Prostate gland (tissue), 2 donors: ENCODE measurements at regions not wholly inside any gene's neighbourhood (a gene's known extent, or its start where the extent isn't known, plus 50 kb on each side); places are given as distances from the start of the nearest gene placed in this dataset.

Experiments used
- DNase-seq: peaks from one replicate; pipeline ENCODE4 v3.0.0-alpha.2; 2019; ENCODE audit warnings: low spot score
- H3K27ac ChIP-seq, 2 donors: fragments of 200-600 bp; sonication (generic); 2 replicates each; pipeline ENCODE4 v1.5.1; 2017 to 2019
- H3K27me3 ChIP-seq: fragments of 200-600 bp; sonication (generic); replicated peaks from 2 replicates; pipeline ENCODE4 v1.5.1; 2019; ENCODE audit not compliant: insufficient read depth
- H3K36me3 ChIP-seq, 2 donors: fragments of 200-600 bp; sonication (generic); 1 replicate in 1 of 2; 2 replicates in 1 of 2; pipeline versions ENCODE4 v1.5.1 to v1.8.1; 2017 to 2019
- H3K4me1 ChIP-seq: fragments of 200-600 bp; sonication (generic); replicated peaks from 2 replicates; pipeline ENCODE4 v1.5.1; 2019
- H3K4me3 ChIP-seq, 2 donors: fragments of 200-600 bp; sonication (generic); 2 replicates each; pipeline ENCODE4 v1.5.1; 2017 to 2019
- H3K9me3 ChIP-seq: fragments of 200-600 bp; sonication (generic); 2 replicates; pipeline ENCODE4 v1.5.1; 2017
- POLR2A ChIP-seq: fragments of 450-650 bp; IDR thresholded peaks from one replicate; pipeline ENCODE4 v1.6.1; 2016; ENCODE audit warnings: antibody characterized with exemption, mild to moderate bottlenecking
- POLR2AphosphoS5 ChIP-seq: sonication (generic); formaldehyde crosslinking; IDR thresholded peaks from one replicate; pipeline ENCODE4 v1.6.1; 2017; ENCODE audit warnings: antibody characterized with exemption
- WGBS: methylation state at CpG from one replicate; pipeline ENCODE4 v1.1.5; 2018; 5-methylcytosine and 5-hydroxymethylcytosine counted together
- intact Hi-C: fragments of 100-400 bp; cut with DNase I; formaldehyde crosslinking; loops from one replicate; pipeline ENCODE4 v1.14.2; 2022
- TF ChIP-seq, protein P1 (sequence below), 4 experiments: fragments of 200-600 bp in 2 of 4; fragments of 450-650 bp in 2 of 4; sonication (generic) in 2 of 4; IDR thresholded peaks; 1 replicate in 3 of 4; 2 replicates in 1 of 4; pipeline ENCODE4 v1.5.1; 2016 to 2019; ENCODE audit warnings: antibody characterized with exemption in 4 of 4, mild to moderate bottlenecking in 2 of 4, moderate library complexity in 2 of 4

DNA sequence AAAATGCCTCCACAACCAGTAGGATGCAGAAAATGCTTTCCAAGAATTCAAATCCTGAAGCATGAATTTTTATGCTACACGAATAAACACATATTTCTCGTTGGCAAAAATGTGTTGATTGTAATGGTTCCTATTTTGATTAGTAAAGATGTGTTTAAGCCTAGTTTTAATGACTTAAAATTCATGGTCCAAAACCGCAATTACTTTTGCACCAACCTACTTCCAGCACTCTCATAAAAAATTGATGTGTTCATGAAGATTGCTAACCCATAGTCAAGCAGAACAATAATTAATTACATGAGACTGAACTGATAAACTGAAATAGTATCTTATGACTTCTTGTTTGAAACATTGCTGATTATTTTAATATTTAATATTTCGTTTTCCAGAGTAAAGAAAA lies 828.8 kb downstream of the CCSER2 start:
- DNase-seq, result no peak
- H3K27ac ChIP-seq, result no peak overlapping the region
- H3K4me1 ChIP-seq, result no peaks in the 10 kb centered on the region
- H3K27me3 ChIP-seq, result no peaks in the 10 kb centered on the region
- H3K4me3 ChIP-seq, result no peak overlapping the region
- 90% methylated on average over 4 of the region's 4 CpGs for WGBS
- no peaks in the 10 kb centered on the region for H3K9me3 ChIP-seq
- TF ChIP-seq POLR2A (no peak), POLR2AphosphoS5 (no peak)
- TF ChIP-seq, protein P1, sequence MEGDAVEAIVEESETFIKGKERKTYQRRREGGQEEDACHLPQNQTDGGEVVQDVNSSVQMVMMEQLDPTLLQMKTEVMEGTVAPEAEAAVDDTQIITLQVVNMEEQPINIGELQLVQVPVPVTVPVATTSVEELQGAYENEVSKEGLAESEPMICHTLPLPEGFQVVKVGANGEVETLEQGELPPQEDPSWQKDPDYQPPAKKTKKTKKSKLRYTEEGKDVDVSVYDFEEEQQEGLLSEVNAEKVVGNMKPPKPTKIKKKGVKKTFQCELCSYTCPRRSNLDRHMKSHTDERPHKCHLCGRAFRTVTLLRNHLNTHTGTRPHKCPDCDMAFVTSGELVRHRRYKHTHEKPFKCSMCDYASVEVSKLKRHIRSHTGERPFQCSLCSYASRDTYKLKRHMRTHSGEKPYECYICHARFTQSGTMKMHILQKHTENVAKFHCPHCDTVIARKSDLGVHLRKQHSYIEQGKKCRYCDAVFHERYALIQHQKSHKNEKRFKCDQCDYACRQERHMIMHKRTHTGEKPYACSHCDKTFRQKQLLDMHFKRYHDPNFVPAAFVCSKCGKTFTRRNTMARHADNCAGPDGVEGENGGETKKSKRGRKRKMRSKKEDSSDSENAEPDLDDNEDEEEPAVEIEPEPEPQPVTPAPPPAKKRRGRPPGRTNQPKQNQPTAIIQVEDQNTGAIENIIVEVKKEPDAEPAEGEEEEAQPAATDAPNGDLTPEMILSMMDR (IDR thresholded peaks at IDR 0.05), result no peak
- intact Hi-C loops, result no loop called here
- no peaks in the 10 kb centered on the region for H3K36me3 ChIP-seq

DNA sequence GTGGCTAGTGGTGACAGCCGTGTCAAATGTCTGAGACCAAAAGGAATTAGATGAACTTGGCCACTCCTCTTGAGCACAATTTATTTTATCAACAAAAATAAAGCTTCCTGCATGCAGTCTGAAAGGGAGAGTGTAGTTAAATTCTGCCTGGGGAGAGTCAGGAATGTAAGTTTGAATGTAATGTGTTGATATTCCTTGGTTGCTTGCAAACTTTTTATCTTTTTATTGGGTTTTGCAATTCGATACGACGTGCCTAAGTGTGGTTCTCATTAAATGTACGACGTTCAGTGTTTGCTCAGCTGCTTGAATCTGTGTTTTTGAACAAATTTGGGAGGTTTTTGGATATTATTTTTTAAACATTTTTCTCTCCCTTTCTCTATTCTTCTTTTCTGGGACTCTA lies 839.9 kb downstream of the CCSER2 start:
- TF ChIP-seq POLR2A (no peak), POLR2AphosphoS5 (no peak)
- TF ChIP-seq, protein P1 (IDR thresholded peaks at IDR 0.05), result no peak
- no peaks in the 10 kb centered on the region for H3K36me3 ChIP-seq
- H3K27ac ChIP-seq, result no peak overlapping the region
- H3K4me1 ChIP-seq, result no peaks in the 10 kb centered on the region
- intact Hi-C loops, result no loop called here
- H3K27me3 ChIP-seq, result no peaks in the 10 kb centered on the region
- H3K9me3 ChIP-seq, result no peaks in the 10 kb centered on the region
- DNase-seq, result no peak
- no peak overlapping the region for H3K4me3 ChIP-seq
- 21% methylated on average over 6 of the region's 6 CpGs for WGBS

DNA sequence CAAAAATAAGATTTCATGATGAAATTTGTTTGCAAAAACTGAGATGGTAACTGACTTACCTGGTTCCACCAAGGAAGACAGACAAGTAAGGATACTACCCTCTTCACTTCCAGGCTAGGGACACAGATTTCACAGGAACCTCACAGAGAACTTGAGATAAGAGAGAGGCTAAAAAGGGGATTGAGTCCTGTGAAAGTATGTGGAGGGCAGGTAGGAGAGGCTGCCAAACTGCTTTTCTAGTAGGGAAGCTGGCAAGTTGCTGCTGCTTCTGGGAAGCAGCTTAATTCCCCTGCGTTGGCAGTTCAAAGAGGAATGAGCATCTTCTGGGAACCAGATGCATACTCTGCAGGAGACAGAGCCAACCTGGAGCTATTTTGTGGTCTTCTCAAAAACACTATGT lies 841.6 kb downstream of the CCSER2 start:
- H3K27me3 ChIP-seq, result no peaks in the 10 kb centered on the region
- intact Hi-C loops, result no loop called here
- H3K36me3 ChIP-seq, result no peaks in the 10 kb centered on the region
- WGBS, result 54% methylated on average over 1 of the region's 1 CpG
- H3K27ac ChIP-seq, result no peak overlapping the region
- TF ChIP-seq POLR2A, result no peak
- TF ChIP-seq, protein P1 (IDR thresholded peaks at IDR 0.05), result no peak
- no peak for TF ChIP-seq POLR2AphosphoS5
- no peaks in the 10 kb centered on the region for H3K9me3 ChIP-seq
- no peak for DNase-seq
- H3K4me1 ChIP-seq, result no peaks in the 10 kb centered on the region
- no peak overlapping the region for H3K4me3 ChIP-seq

DNA sequence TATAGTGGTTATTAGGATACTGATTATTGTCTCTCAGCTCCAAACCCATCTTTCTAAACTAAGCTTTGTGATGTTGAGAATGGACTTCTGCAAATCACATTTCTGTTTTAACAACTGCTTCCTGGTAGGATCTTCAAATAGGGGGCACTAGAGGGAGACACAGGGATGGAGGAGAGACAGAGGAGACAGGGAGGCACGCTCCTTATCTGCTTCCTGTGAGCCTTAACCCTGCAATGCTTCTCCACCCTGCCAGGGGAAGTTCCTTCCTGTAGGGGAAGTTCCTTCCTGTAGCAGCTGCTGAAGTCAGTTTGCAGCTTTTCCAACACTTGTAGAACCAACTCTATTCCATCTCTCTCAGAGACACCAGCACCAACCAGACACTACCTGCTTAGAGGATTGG lies 847.2 kb downstream of the CCSER2 start:
- Histone ChIP-seq H3K4me1 (no peaks in the 10 kb centered on the region), H3K27me3 (no peaks in the 10 kb centered on the region), H3K4me3 (no peak overlapping the region), H3K27ac (no peak overlapping the region), H3K36me3 (no peaks in the 10 kb centered on the region), H3K9me3 (no peaks in the 10 kb centered on the region)
- 79% methylated on average over 1 of the region's 1 CpG for WGBS
- TF ChIP-seq POLR2A (no peak), POLR2AphosphoS5 (no peak)
- intact Hi-C loops, result no loop called here
- DNase-seq, result no peak

DNA sequence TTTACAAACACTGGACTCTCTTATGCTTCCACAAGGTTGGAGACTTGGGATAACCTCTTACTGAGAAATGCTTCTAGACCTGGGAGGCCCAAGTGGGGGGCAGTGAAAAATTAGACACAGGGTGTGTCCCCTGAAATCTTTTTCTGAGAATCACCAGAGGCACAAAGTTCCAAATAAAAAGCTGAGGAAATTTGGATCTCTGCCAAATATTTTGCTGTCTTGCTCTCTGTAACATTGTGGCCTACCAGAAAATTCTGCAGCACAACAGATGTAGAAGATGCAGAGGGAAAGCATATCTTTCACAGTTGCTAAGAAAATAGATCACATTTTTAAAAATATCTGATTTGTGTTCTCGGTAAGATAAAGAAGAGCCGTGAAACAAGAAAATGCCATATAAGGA lies 849.4 kb downstream of the CCSER2 start:
- H3K27me3 ChIP-seq, result no peaks in the 10 kb centered on the region
- no peaks in the 10 kb centered on the region for H3K36me3 ChIP-seq
- no peak overlapping the region for H3K4me3 ChIP-seq
- TF ChIP-seq, protein P1 (IDR thresholded peaks at IDR 0.05), result no peak
- no peak for TF ChIP-seq POLR2AphosphoS5
- TF ChIP-seq POLR2A, result no peak
- 94% methylated on average over 2 of the region's 2 CpGs for WGBS
- H3K9me3 ChIP-seq, result no peaks in the 10 kb centered on the region
- H3K27ac ChIP-seq, result no peak overlapping the region
- DNase-seq, result no peak
- intact Hi-C loops, result no loop called here
- H3K4me1 ChIP-seq, result no peaks in the 10 kb centered on the region
